CD4-positive, alpha-beta memory T cell (primary cell): ENCODE measurements at regions not wholly inside any gene's neighbourhood (a gene's known extent, or its start where the extent isn't known, plus 50 kb on each side); places are given as distances from the start of the nearest gene placed in this dataset.

ENCODE experiments used
- CTCF ChIA-PET: fragments of 350-600 bp; sonication (Branson Sonifier 250); formaldehyde crosslinking; loops from one replicate; lab custom pipeline; 2021; ENCODE audit warnings: inconsistent platforms; ENCODE audit not compliant: partially characterized antibody; lab: Charles Lee
- POLR2A ChIA-PET: fragments of 350-600 bp; sonication (Branson Sonifier 250); formaldehyde crosslinking; loops from one replicate; lab custom pipeline; 2021; ENCODE audit not compliant: partially characterized antibody; lab: Charles Lee
- DNase-seq, 5 donors: peaks; one replicate each; pipeline versions ENCODE4 v3.0.0 to v3.0.0-alpha.2; 2020 to 2022; ENCODE audit warnings: mixed read lengths in 1 of 5
- H3K27ac ChIP-seq: one replicate; pipeline ENCODE4 v1.7.0; 2013; ENCODE audit warnings: low read depth, low read length
- H3K27me3 ChIP-seq: 2 replicates; pipeline ENCODE4 v1.7.0; 2013; ENCODE audit warnings: mild to moderate bottlenecking, low read length, moderate library complexity; ENCODE audit not compliant: insufficient read depth
- H3K36me3 ChIP-seq: 2 replicates; pipeline ENCODE4 v1.7.0; 2013; ENCODE audit warnings: mild to moderate bottlenecking, low read length, moderate library complexity; ENCODE audit not compliant: insufficient read depth
- H3K4me1 ChIP-seq: 2 replicates; pipeline ENCODE4 v1.7.0; 2013; ENCODE audit warnings: mild to moderate bottlenecking, low read length, moderate library complexity; ENCODE audit not compliant: insufficient read depth
- H3K4me3 ChIP-seq, 2 donors: one replicate each; pipeline ENCODE4 v1.7.0; 2013; ENCODE audit warnings: low read length in 2 of 2, mild to moderate bottlenecking in 1 of 2
- H3K9me3 ChIP-seq, 2 donors: one replicate each; pipeline ENCODE4 v1.7.0; 2013; ENCODE audit warnings: low read length in 2 of 2, control low read depth in 1 of 2; ENCODE audit not compliant: control insufficient read depth in 1 of 2
- H3K27ac Mint-ChIP-seq, 7 donors: one replicate each; pipeline ENCODE4 v1.8.0; 2020 to 2021; ENCODE audit warnings: mixed read lengths in 7 of 7, mild to moderate bottlenecking in 6 of 7, inconsistent platforms in 3 of 7, moderate library complexity in 3 of 7
- H3K27me3 Mint-ChIP-seq, 2 donors: one replicate each; pipeline ENCODE4 v1.8.0; 2020 to 2021; ENCODE audit warnings: mixed read lengths in 2 of 2
- H3K36me3 Mint-ChIP-seq, 2 donors: one replicate each; pipeline ENCODE4 v1.8.0; 2020 to 2021; ENCODE audit warnings: mixed read lengths in 2 of 2, inconsistent platforms in 1 of 2, mild to moderate bottlenecking in 1 of 2
- H3K4me1 Mint-ChIP-seq, 4 donors: one replicate each; pipeline ENCODE4 v1.8.0; 2020 to 2021; ENCODE audit warnings: mixed read lengths in 4 of 4, mild to moderate bottlenecking in 1 of 4
- H3K4me3 Mint-ChIP-seq, 8 donors: one replicate each; pipeline ENCODE4 v1.8.0; 2020 to 2021; ENCODE audit warnings: mixed read lengths in 8 of 8, mild to moderate bottlenecking in 7 of 8, moderate library complexity in 6 of 8, inconsistent platforms in 3 of 8
- H3K9me3 Mint-ChIP-seq, 8 donors: one replicate each; pipeline ENCODE4 v1.8.0; 2020 to 2021; ENCODE audit warnings: mixed read lengths in 8 of 8, mild to moderate bottlenecking in 5 of 8, inconsistent platforms in 3 of 8, moderate library complexity in 1 of 8
- intact Hi-C: fragments of 100-400 bp; cut with micrococcal nuclease; formaldehyde crosslinking; loops from one replicate; pipeline ENCODE4 v1.15.1; 2023

DNA sequence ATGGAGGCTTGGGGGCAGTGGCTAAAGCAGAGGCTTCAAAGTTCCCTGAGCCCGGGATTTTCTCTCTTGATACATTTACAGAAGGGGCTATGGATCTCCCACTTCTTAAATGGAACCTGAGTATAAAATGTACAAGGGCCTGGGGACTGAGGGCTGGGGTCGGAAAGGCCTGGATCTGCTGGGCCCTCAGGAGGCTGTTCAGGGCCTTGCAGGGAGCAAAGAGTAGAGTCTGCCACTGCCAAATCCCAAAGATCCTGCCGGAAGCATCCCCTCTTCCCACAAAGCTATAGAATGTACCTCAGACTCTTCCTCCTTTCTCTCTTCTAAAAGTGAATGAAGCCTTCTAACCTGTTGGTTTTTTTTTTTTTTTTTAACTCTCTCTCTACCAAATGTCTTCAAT is 59.8 kb upstream of the ARHGEF3 start:
- peak overlapping the region in 6 of 8 donors; percentile 30 to 85 (median 62) for H3K4me3 Mint-ChIP-seq
- Histone ChIP-seq H3K27me3 (no peaks in the 10 kb centered on the region), H3K9me3 (no peaks in the 10 kb centered on the region), H3K4me1 (peaks cover 65% of the 10 kb centered on the region), H3K4me3 (no peak overlapping the region), H3K27ac (no peak overlapping the region), H3K36me3 (no peaks in the 10 kb centered on the region)
- no peaks in the 10 kb centered on the region for H3K27me3 Mint-ChIP-seq
- no peak for DNase-seq
- H3K36me3 Mint-ChIP-seq = peaks cover 5% of the 10 kb centered on the region in 2 donors
- ChIA-PET POLR2A (interaction anchor here (0.8 to 2.3 kb wide), 11 partner anchors 10 to 67 kb away, joined by 3 to 12 read pairs (median 4); no protein-coding TSS in a partner anchor), CTCF (interaction anchor here (0.9 to 2.6 kb wide), 5 partner anchors 12 to 159 kb away, joined by 3 to 10 read pairs (median 5); no protein-coding TSS in a partner anchor)
- H3K9me3 Mint-ChIP-seq = peaks cover 0 to 3% (median 0%) of the 10 kb centered on the region in 8 donors
- H3K27ac Mint-ChIP-seq = peak overlapping the region; percentile 48 to 90 (median 81)
- intact Hi-C loops = no loop called here
- H3K4me1 Mint-ChIP-seq = peaks cover 56 to 91% (median 72%) of the 10 kb centered on the region in 4 donors

DNA sequence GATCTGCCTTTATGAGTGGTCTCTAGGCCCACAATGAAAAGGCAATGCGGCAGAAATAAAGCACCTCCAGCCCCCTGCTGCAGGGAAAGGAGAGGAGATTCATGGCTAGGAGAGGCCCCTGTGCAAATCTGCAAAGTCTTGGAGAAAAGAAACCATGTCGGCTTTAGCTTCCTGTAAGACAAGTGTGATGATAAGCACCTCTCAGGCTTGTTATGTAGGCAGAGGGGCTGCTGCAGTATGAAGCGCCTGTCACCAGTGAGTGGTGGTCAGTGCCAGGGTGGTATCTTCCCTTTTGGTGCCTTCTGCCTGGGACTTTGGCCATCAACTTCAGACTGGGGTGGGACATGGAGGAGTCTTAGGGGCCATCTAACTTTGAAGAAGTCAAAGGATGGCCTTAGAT is 59.2 kb upstream of the ARHGEF3 start:
- H3K4me3 Mint-ChIP-seq = peak overlapping the region in 7 of 8 donors; percentile 14 to 85 (median 62)
- H3K4me1 Mint-ChIP-seq = peaks cover 58 to 92% (median 74%) of the 10 kb centered on the region in 4 donors
- ChIA-PET POLR2A (interaction anchor here (0.8 to 4.0 kb wide), 10 partner anchors 11 to 67 kb away, joined by 4 to 20 read pairs (median 6); partner anchors contain the start of gene ARHGEF3), CTCF (interaction anchor here (0.9 to 2.6 kb wide), 4 partner anchors 12 to 159 kb away, joined by 3 to 10 read pairs (median 6); no protein-coding TSS in a partner anchor)
- H3K9me3 Mint-ChIP-seq = peaks cover 0 to 3% (median 0%) of the 10 kb centered on the region in 8 donors
- no peak for DNase-seq
- peaks cover 69% of the 10 kb centered on the region for H3K4me1 ChIP-seq
- peak overlapping the region; percentile 22 for H3K27ac ChIP-seq
- no peak overlapping the region for H3K4me3 ChIP-seq
- intact Hi-C loops = no loop called here
- no peaks in the 10 kb centered on the region for H3K9me3 ChIP-seq
- no peaks in the 10 kb centered on the region for H3K36me3 ChIP-seq
- H3K27me3 ChIP-seq = no peaks in the 10 kb centered on the region
- no peaks in the 10 kb centered on the region for H3K27me3 Mint-ChIP-seq
- peaks cover 5% of the 10 kb centered on the region in 2 donors for H3K36me3 Mint-ChIP-seq
- peak overlapping the region; percentile 60 to 90 (median 81) for H3K27ac Mint-ChIP-seq

- H3K4me1 ChIP-seq = peaks cover 67% of the 10 kb centered on the region
- DNase-seq = no peak
- Mint-ChIP-seq H3K9me3 (peaks cover 0 to 3% (median 0%) of the 10 kb centered on the region in 8 donors), H3K36me3 (peaks cover 7 to 9% of the 10 kb centered on the region in 2 donors), H3K27me3 (no peaks in the 10 kb centered on the region), H3K4me1 (peaks cover 58 to 93% (median 74%) of the 10 kb centered on the region in 4 donors), H3K4me3 (peak overlapping the region in 6 of 8 donors; percentile 43 to 85 (median 63)), H3K27ac (peak overlapping the region; percentile 60 to 90 (median 81))
- no peaks in the 10 kb centered on the region for H3K9me3 ChIP-seq
- H3K36me3 ChIP-seq = no peaks in the 10 kb centered on the region
- H3K27ac ChIP-seq = peak overlapping the region; percentile 22
- no peaks in the 10 kb centered on the region for H3K27me3 ChIP-seq
- POLR2A ChIA-PET = interaction anchor here (0.6 to 4.0 kb wide), 8 partner anchors 11 to 68 kb away, joined by 3 to 20 read pairs (median 6); partner anchors contain the start of gene ARHGEF3
- no peak overlapping the region for H3K4me3 ChIP-seq
- CTCF ChIA-PET = interaction anchor here (1.5 to 2.6 kb wide), 3 partner anchors 11 to 128 kb away, joined by 3 to 10 read pairs (median 8); no protein-coding TSS in a partner anchor
- intact Hi-C loops = no loop called here
Measured at GRCh38 chr3:56860351-56860750, 58.6 kb upstream of the ARHGEF3 start.

DNA sequence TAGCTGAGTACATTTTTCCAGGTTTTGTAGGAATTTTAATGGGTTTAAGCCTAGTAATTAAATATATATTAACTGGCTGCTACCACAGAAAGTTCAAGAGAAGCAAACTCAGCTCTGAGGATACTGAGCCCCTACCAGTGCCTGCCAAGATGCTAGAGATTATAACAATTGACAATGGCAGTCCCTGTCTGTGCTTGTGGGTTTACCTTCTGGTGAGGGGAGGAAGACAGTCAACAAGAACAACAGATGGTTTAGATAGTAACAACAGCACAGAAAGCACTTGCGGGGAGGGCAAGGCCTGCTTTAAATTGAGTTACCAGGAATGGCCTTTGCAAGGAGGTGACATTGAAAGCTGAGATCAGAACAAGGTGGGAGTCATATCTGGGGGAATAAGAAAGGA is 56.6 kb upstream of the ARHGEF3 start:
- peak overlapping the region; percentile 49 to 92 (median 80) for H3K27ac Mint-ChIP-seq
- Histone ChIP-seq H3K27ac (no peak overlapping the region), H3K4me3 (no peak overlapping the region), H3K36me3 (no peaks in the 10 kb centered on the region), H3K9me3 (no peaks in the 10 kb centered on the region), H3K4me1 (peaks cover 62% of the 10 kb centered on the region), H3K27me3 (no peaks in the 10 kb centered on the region)
- peaks cover 5 to 17% of the 10 kb centered on the region in 2 donors for H3K36me3 Mint-ChIP-seq
- H3K4me1 Mint-ChIP-seq = peaks cover 52 to 91% (median 75%) of the 10 kb centered on the region in 4 donors
- H3K4me3 Mint-ChIP-seq = peak overlapping the region in 6 of 8 donors; percentile 12 to 75 (median 58)
- CTCF ChIA-PET = interaction anchor here (0.9 to 3.0 kb wide), 4 partner anchors 11 to 130 kb away, joined by 3 to 21 read pairs (median 4); no protein-coding TSS in a partner anchor
- no peaks in the 10 kb centered on the region for H3K9me3 Mint-ChIP-seq
- intact Hi-C loops = loop anchor here (5.0 kb wide), 1 partner anchor 56 kb away; the partner anchor contains the start of gene ARHGEF3
- H3K27me3 Mint-ChIP-seq = no peaks in the 10 kb centered on the region
- POLR2A ChIA-PET = interaction anchor here (0.6 to 4.0 kb wide), 5 partner anchors 9 to 86 kb away, joined by 3 to 20 read pairs (median 4); partner anchors contain the start of gene ARHGEF3
- peak in 4 of 5 donors; percentile 25 to 49 (median 35) for DNase-seq

DNA sequence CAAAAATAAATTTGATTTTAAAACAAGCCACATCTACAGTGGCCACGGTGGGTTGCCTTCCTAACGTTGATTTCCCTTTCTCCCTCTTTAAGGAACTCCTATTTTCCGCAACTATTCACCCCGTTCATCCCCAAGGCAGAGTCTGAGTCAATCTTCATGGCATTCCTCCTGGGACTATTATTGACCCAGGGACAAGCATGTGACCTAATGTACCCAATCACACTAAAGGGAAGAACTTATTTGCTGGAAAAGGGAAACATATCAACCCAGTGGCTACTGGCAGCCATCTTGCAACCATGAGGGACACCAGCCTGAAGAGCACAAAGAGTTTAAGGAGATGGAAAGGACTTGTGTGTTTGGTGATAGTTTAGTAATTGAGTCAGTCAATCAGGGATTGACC is 55.4 kb upstream of the ARHGEF3 start:
- H3K9me3 ChIP-seq = no peaks in the 10 kb centered on the region
- H3K27me3 ChIP-seq = no peaks in the 10 kb centered on the region
- no peaks in the 10 kb centered on the region for H3K36me3 ChIP-seq
- Mint-ChIP-seq H3K4me1 (peaks cover 51 to 88% (median 69%) of the 10 kb centered on the region in 4 donors), H3K27ac (peak overlapping the region in 2 of 7 donors; percentile 19 to 42), H3K4me3 (peak overlapping the region in 1 of 8 donors; percentile 9), H3K36me3 (peaks cover 8 to 24% of the 10 kb centered on the region in 2 donors), H3K27me3 (no peaks in the 10 kb centered on the region), H3K9me3 (no peaks in the 10 kb centered on the region)
- H3K27ac ChIP-seq = no peak overlapping the region
- no peak for DNase-seq
- ChIA-PET POLR2A (interaction anchor here (0.6 to 4.0 kb wide), 5 partner anchors 12 to 69 kb away, joined by 3 to 20 read pairs (median 3); partner anchors contain the start of gene ARHGEF3), CTCF (interaction anchor here (0.7 to 3.0 kb wide), 13 partner anchors 9 to 155 kb away, joined by 3 to 21 read pairs (median 6); no protein-coding TSS in a partner anchor)
- intact Hi-C loops = loop anchor here (5.0 kb wide), 1 partner anchor 55 kb away; the partner anchor contains the start of gene ARHGEF3
- H3K4me1 ChIP-seq = peaks cover 51% of the 10 kb centered on the region
- no peak overlapping the region for H3K4me3 ChIP-seq

DNA sequence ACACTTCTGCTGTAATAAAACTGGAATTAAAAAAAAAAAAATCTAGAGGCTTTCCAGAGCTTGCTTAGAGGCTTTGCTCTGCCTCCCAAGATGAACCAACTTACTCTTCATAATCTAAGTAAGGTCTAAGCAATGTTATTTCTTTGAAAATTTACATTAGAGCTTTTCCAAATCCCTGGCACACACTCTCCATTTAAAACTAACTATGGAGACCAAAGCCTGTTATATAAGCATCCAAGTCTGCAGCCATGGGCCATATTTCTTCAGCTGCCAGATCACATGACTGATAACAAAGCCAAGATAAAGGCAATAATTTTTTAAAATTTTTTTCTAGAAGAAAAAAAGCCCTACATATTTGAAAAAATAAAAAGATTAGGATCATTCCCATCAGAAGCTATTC is 55.0 kb upstream of the ARHGEF3 start:
- ChIA-PET CTCF (interaction anchor here (0.7 to 3.0 kb wide), 14 partner anchors 9 to 154 kb away, joined by 3 to 21 read pairs (median 5); no protein-coding TSS in a partner anchor), POLR2A (interaction anchor here (0.6 to 1.3 kb wide), 4 partner anchors 13 to 69 kb away, joined by 3 to 4 read pairs (median 3); no protein-coding TSS in a partner anchor)
- H3K4me1 ChIP-seq = peaks cover 47% of the 10 kb centered on the region
- Mint-ChIP-seq H3K4me3 (no peak overlapping the region), H3K4me1 (peaks cover 51 to 88% (median 66%) of the 10 kb centered on the region in 4 donors), H3K27me3 (no peaks in the 10 kb centered on the region), H3K36me3 (peaks cover 13 to 28% of the 10 kb centered on the region in 2 donors), H3K9me3 (no peaks in the 10 kb centered on the region), H3K27ac (peak overlapping the region in 1 of 7 donors; percentile 61)
- H3K36me3 ChIP-seq = no peaks in the 10 kb centered on the region
- no peak for DNase-seq
- H3K4me3 ChIP-seq = no peak overlapping the region
- H3K9me3 ChIP-seq = no peaks in the 10 kb centered on the region
- no peaks in the 10 kb centered on the region for H3K27me3 ChIP-seq
- no peak overlapping the region for H3K27ac ChIP-seq
- intact Hi-C loops = loop anchor here (1.0 to 5.0 kb wide), 2 partner anchors 54 to 133 kb away; partner anchors contain the start of gene ARHGEF3
